IMR-90 (cell line): ENCODE measurements at regions not wholly inside any gene's neighbourhood (a gene's known extent, or its start where the extent isn't known, plus 50 kb on each side); places are given as distances from the start of the nearest gene placed in this dataset.

Experiments used
- BHLHE40 ChIP-seq: fragments of 150-350 bp; IDR thresholded peaks from 2 replicates; pipeline ENCODE4 v1.6.1; 2016; ENCODE audit warnings: mild to moderate bottlenecking, low read depth, low read length
- FOS ChIP-seq: fragments of 150-350 bp; IDR thresholded peaks from 2 replicates; pipeline ENCODE4 v1.6.1; 2016; ENCODE audit warnings: low read depth, low read length
- MAZ ChIP-seq: IDR thresholded peaks from 2 replicates; pipeline ENCODE4 v1.6.1; 2012; ENCODE audit warnings: low read depth, mild to moderate bottlenecking, low read length, improper control_type of control experiment, moderate library complexity, borderline replicate concordance
- POLR2A ChIP-seq: IDR thresholded peaks from 2 replicates; pipeline ENCODE4 v1.6.1; 2012; ENCODE audit warnings: mild to moderate bottlenecking, low read depth, low read length
- SMC3 ChIP-seq: fragments of 150-350 bp; IDR thresholded peaks from 2 replicates; pipeline ENCODE4 v1.6.1; 2016; ENCODE audit warnings: low read depth, mild to moderate bottlenecking, antibody characterized with exemption, low read length, moderate library complexity
- USF2 ChIP-seq: fragments of 150-350 bp; IDR thresholded peaks from 2 replicates; pipeline ENCODE4 v1.6.1; 2017; ENCODE audit warnings: mild to moderate bottlenecking, antibody characterized with exemption, low read length, low read depth
- TF ChIP-seq, protein P1 (sequence below): conservative IDR thresholded peaks from 2 replicates; pipeline ENCODE4 v1.5.1; 2012; ENCODE audit warnings: mild to moderate bottlenecking, low read depth, low read length, improper control_type of control experiment

DNA sequence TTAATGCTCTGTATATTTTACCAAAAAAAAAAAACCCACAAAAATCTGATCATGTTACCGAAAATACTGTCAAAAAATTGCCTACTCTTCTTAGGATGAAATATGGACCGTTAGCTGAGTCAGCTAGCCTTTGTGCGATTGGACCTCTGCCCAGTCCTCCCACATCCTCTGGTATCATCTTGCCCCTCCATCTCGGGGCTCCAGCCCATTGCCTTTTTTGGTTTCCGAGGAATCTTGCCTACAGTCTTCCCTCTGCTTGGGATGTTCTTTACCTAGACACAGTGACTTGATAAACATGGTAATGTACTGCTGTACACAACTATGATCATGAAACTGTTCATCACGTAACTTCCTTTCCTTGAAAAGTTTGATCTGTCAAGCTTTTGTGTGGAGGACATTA is 371.4 kb downstream of the SV2B start:
- TF ChIP-seq, protein P1, sequence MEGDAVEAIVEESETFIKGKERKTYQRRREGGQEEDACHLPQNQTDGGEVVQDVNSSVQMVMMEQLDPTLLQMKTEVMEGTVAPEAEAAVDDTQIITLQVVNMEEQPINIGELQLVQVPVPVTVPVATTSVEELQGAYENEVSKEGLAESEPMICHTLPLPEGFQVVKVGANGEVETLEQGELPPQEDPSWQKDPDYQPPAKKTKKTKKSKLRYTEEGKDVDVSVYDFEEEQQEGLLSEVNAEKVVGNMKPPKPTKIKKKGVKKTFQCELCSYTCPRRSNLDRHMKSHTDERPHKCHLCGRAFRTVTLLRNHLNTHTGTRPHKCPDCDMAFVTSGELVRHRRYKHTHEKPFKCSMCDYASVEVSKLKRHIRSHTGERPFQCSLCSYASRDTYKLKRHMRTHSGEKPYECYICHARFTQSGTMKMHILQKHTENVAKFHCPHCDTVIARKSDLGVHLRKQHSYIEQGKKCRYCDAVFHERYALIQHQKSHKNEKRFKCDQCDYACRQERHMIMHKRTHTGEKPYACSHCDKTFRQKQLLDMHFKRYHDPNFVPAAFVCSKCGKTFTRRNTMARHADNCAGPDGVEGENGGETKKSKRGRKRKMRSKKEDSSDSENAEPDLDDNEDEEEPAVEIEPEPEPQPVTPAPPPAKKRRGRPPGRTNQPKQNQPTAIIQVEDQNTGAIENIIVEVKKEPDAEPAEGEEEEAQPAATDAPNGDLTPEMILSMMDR = no peak
- TF ChIP-seq USF2 (no peak), POLR2A (no peak), FOS (no peak), SMC3 (no peak), BHLHE40 (no peak), MAZ (no peak)
